ENCODE measurements at regions not wholly inside any gene's neighbourhood (a gene's known extent, or its start where the extent isn't known, plus 50 kb on each side); places are given as distances from the start of the nearest gene placed in this dataset.

DNA sequence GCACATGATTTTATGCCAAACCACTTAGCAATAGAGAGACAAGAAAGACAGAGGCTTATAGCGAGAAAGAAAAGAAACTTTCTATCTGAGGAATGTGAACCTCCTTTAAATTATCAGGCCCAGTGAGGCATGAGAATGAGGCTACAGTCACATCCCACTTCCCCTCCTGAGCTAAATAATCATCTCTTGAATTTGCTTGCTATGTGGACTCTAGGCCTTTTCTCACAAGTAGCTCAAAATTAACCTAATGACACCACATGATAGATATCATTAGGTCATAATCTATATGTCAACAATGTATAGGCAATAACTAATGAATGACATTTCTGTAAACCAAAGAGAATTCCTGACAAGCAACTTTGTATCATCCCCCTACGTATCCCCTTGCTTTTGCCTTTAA, 301.5 kb upstream of the MGAT5 start:
- DNase-seq = no peak

DNA sequence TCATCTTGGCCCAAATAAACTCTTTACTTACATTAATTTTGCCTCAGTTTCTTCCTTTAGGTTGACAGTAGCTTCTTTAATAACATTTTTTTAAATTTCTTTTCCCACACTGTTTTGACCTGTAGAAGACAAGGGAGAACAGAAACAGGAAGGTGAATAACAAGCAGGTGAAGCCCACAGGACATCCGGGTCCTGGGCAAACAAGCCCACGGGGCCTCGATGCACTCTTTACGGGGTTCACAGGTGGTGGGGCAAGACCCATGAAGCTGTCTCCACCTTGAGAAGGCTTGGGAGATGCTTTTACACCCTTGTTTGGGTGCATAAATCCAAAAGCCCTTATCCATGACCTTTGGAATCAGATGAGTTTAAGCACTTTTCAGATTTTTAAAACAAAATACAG, 301.0 kb upstream of the MGAT5 start:
- no peak for DNase-seq

DNA sequence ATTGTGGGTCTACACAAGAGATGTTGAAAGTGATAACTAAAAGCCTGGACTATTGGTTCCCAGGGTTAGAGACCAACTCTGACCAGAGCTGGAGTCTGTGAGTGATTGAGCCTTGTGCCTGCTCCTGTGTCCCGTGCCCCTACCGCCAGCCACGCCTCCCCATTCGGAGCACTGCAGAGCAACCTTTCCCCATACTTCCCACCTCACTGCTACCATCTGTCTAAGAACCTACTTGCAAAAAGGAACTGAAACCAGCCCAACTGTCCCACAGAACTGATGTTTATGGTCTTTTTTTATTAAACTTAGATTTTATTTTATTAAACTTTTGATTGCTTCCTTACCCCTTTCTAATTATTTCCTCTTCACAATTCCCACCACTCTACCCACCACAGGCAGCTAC, 300.3 kb upstream of the MGAT5 start:
- DNase-seq = no peak

DNA sequence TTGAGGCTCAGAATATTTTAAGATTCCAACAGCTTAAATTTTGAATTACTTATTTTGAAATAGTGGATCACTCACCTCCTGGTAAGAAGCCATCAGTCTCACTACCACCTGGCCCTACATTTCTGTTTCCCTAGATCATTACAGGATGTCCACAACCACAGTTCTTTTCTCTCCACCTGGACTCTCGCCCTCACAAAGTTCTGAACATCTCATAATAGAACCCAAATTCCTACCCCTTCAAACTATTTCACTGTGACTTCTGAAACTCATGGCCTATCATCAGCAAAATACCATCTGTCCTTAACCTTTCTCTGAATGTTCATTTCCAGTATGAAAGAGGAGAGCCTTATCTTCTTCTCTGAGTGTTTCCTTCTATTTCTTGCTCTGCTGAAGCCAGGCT, 299.2 kb upstream of the MGAT5 start:
- no peak for DNase-seq

DNA sequence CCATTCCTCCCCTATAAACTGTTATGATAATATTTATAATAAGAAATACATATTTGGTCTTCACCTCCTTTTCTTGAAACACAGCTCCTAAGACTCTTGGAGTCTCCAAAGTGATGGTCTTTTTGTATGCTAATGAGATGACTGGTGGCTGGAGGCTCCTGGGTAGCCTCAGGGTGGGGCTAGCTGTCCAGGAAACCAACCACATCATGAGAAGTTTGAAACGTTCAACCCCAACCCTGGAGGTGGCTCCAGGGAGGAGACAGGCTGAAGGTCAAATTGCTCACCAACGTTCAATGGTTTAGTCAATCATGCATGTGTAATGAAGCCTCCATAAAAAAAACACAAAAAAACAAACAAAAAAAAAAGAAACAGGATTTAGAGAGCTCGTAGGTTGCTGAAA, 298.7 kb upstream of the MGAT5 start:
- no peak for DNase-seq

DNA sequence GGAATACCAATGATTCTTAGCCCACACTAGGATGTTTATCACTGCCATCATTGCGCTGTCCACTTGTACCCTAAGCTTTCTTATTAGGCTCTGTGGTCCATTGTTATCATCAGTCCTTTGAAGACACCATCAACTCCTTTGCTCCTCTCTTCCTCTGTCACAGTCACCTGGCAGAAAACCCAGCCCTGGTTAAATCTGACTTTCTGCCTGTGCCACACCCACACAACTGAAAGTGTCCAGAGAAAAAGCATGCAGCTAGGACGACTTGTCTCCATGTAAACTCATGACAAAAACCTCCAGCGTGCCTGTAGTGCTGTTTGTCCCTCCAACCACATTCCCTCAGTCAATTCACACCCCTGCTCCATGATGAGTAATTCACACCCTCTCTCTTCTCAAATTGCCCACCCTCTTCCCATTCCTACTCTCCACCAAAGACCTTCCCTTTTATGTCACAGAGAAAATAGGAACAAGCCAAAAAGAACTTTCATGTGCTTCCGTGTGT, 297.4 kb upstream of the MGAT5 start:
- DNase-seq = no peak

DNA sequence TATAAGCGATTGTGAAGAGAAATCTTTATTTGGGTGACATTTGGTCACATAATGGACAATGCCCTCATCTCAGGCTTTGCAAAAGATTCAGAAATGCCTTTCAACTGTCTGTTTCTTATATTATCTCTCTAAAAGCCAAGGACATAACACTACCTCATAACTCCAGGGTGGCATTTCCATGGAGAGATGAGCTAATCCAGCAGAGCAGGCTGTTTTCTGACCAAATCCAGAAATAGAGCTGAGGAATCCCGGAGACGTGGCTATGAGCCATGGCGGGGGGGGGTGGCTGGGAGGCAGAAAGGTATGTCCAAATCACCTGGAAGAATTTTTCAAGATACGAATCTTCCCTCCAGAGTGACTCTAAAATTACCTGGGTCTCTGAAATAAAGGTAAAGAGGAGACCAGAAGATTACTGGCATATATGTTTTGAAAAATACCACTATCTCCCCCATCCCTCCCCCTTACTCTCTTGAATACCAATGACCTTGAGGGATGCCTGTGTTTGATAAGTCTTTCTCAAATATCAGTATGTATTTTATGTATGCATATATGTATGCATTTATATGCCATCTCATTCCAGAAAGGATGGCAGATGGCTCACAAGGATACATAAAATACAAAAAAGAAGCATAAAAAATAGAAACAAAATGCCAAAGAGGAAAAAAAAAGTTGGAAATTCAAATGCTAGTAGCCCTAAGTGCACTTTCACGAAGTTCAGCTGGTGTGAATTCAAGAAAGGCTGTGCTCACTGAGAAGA, 296.0 kb upstream of the MGAT5 start:
- no peak for DNase-seq

DNA sequence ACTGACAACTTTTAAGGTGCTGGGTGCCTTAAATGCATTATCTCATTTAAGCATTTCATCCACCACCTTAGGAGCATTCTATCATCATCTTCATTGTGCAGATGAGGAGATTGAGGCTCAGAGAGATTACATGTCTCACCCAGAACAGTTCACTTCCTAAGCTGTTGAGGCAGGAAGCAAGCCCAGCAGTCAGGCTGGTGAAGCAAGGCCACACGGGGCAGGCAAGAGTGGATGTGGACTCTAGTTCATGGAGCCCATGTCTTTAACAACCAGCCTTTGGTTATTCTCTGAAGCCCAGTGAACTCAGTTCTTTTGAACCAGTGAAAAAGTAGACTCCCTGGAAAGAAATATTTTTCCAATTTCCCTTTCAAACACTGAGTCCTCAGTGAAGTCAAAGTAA, 294.8 kb upstream of the MGAT5 start:
- DNase-seq = no peak

DNA sequence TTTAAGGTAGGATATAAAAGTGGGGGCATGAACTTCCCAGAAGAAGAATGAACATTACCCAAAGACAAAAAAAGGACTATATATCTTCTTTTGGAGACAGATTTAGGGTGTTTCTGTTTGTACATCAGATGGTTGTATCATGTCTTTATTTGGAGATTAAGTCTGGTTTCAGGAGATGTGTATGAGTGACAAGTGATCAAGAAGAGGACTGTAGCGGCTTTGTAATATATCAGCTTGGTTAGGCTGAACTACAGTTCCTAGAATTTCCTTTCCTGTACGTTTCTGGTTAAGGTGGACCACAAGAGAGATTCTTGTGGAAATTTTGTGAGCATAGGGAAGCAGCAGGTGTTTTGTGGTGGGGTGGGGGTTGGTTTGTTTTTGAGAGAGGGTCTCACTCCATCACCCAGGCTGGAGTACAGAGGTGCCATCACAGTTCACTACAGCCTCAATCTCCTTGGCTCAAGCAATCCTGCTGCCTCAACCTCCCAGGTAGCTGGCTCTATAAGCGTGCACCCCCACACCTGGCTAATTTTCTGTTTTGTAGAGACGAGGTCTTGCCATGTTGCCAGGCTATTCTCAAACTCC, 287.1 kb upstream of the MGAT5 start:
- no peak for DNase-seq

DNA sequence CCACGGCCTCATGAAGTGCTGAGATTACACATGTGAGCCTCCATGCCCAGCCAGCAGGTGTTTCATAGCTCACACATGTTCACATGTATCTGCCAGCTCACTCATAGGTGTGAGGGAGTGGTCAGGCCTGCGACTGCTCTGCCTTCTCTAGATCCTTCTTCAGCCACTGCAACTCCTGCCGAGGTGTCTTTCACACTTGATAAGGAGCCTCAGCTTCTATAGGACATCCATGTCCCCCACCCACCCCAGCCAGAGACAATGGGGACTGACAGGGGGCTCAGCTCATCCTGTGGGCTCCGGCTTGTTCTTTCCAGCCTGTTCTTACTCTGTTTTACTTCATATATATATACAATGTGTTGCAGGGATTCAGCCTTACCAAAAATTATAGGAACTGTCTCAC, 286.5 kb upstream of the MGAT5 start:
- no peak for DNase-seq

DNA sequence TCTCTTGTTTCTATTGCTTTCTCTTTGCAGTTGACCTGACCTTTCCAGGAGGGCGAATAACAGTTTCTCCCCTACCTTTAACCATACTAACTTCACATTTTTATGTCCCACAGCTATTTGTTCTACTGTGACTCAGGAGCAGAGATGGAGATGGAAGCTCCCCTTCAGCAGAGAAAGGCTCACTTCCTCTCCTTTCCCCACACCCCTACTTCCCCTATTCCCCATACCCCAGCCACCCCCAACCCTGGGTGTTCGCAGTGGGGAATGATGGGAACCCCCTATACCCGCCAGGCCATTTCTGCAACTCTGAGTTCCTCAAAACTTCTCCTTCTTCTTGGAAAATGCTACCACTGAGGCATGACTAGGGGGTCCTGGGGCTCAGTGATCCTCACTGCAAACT, 285.4 kb upstream of the MGAT5 start:
- DNase-seq = no peak

DNA sequence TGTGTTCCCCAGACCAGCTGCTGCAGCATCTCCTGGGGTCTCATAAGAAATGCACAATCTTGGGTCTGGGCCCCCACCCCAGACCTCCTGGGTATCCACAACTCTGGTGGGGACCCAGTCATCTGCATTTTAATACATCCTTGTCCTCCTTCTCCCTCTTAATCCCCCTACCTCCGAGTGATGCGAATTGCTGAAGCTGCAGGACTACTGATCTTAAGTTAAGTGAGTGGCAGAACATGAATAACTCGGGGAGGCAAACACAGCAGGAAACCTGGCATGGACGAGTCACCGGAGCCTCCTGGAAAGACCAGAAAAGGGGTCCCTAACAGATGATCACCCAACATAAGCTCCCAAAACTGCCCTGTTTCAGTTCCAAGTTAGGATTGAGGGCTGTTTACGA, 283.2 kb upstream of the MGAT5 start:
- DNase-seq = no peak

DNA sequence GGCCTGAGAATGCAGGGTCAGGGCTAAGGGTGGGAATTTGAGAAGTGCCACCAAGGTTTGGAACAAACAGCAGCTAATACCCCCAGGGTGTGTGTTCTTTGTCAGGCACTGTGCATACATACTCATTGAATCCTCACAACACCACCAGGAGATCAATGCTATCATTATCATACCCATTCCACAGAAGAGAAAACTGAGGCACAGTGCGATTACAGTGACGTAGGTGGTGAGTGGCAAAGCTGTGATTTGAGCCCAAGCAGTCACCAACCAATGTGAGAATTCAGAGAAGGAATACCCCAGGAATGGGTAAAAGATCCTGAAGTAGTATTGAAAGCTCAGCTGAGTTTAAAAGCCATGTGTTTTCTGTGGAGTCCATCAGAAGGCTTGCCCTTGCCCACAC, 281.6 kb upstream of the MGAT5 start:
- no peak for DNase-seq

DNA sequence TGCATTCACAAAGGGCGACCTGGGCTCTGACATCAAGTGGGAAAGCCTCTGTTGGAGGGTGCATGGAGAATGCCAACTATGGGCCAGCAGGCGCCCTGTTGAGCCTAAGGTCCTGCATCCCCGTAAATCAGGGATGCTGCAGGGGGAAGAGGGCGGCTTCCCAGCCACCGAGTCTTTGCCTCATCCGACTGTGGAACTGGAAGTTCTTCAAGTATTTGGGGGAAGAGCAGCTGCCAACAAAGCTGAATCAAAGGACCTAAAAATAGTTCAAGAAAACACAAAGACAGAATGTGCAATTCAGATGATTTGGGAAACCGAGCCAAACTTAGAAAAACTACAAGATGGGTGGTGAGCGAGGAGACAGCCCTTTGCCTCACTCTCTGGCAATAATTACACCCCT, 281.1 kb upstream of the MGAT5 start:
- DNase-seq = no peak

DNA sequence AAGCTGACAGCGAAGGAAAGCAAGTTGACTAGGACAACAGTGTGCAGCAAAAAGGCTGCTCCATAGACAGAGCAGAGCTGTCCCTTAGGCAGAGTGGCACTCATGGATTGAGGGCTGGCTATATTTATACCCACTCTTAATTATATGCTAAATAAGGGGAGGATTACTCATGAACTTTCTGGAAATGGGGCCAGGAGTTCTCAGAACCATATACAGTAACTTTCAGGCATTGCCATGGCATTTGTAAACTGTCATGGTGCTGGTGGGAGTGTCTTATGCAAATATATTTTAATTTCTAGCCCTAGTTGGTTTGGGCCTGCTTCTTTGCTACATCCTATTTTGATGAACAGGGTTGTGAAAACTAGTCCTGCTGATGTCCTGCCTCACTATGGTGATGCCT, 279.5 kb upstream of the MGAT5 start:
- DNase-seq = no peak

DNA sequence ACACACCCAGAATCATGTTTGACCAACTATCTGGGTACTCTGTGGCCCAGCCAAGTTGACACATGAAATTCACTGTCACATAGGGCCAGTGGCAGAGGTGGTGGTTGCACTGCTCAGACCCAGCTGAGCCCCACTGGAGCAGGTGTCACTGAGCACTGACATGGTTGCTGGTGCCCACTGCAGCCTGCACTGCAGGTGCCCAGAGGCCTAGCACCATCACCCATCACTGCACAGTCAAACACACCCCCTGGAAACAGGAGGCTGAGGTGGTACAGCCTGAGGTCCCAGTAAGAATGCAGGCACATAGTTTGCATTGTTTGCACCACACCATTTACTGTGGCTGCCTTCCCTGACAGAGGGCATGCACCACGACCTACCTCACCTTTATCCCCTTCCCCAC, 278.7 kb upstream of the MGAT5 start:
- DNase-seq = no peak

DNA sequence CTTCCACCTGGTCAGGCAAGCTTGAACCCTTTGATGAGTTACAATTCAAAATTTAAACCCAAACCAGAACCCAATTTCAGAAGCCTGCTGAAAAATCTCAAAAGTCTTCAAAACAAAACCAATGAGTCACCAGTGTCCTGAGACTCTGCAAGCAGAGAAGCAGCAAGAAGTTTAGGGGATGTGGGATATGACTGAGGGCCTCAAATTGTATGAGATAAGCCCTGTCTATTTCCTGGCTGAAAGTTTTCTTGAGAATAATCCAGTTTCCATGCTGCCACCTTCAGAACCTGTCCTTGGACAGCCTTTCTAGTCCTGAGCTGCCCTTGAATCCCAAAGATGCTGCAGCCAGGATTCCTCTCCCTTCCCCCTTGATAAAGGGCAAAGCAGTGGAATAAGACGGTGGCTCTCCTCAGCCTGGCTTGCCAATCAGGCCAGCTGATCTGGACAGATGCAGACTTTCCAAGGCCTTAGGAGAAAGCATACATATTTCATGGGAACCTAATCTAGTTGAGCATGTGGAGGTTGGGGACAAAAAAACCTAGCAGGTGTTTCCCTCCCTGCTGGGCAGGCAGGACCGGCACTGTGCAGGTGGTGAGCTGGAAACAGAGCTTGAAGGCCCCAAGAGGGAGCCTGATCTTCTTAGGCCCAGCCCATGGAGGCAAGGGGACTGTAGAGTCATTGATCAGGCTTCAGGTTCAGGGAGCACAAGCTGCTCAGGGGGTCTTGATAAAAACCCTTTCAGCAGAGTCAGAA, 278.0 kb upstream of the MGAT5 start:
- no peak for DNase-seq

DNA sequence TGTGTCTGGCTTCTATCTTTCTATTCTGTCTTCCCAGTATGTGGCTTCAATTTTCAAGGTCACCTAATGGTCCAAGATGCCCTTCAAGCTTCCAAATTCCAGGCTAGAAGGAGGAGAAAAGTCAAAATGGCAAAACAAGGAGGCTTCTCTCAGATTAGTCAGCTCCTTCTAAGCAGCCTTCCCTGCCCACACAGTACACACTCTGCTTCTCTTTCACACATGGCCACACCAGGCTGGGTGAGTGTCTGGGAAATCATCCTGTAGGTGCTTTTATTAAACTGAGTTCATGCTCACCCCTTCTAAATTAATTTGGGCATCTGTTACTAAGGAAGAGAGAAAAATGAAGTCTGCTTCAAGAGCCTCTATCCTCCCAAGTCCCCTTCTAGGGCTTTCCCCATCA, 277.2 kb upstream of the MGAT5 start:
- DNase-seq = no peak

DNA sequence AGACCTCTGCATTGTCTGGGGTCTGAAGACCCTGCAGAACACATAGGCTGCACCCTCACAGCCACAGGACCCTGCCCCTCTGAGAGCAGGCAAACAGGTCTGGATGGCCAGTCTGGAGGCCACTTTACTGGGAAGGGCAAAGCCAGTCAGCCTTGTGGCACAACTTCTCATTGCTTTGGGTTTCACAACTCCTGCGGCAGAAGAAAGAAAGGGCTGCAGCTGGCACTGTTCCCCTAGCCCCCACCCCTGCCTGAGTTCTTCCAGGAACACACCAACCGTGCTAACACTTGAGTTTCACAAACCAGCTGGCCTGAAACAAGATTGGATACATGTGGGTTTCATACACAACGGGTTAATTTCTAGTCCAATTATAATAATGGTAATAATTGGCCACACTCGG, 276.5 kb upstream of the MGAT5 start:
- DNase-seq = no peak

DNA sequence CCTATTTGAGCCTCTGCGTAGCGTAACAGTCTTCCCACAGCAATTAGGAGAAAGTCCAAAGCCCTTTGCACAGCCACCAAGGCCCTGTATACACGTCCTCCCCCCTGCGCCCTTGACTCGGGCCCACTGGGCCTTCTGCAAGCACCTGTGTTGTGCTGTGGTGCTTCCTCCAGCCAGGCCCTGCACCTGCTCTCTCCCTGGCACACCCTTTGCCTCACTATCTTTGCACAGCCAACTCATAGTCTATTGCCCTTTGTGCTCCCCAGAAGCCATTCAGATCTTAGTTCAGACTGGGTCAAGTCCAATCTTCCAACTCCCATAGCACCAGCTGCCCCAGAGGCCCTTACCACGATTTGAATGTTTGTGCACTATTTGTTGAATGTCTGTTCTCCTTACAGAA, 271.6 kb upstream of the MGAT5 start:
- no peak for DNase-seq

DNA sequence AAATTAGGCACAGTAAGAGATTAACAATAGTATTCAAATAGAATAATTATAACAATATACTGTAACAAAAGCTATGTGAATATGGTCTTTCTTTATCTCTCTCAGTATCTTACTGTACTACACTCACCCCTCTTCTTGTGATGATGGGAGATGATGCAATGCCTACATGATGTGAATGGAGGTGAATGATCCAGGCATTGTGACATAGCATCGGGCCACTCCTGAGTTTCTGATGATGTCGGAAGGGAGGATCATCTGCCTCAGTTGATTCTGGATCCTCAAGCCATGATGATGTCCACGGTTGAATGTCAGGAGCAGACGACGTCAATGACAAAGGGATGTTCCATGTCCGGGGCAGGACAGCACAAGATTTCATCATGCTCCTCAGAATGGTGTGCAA, 268.3 kb upstream of the MGAT5 start:
- no peak for DNase-seq

DNA sequence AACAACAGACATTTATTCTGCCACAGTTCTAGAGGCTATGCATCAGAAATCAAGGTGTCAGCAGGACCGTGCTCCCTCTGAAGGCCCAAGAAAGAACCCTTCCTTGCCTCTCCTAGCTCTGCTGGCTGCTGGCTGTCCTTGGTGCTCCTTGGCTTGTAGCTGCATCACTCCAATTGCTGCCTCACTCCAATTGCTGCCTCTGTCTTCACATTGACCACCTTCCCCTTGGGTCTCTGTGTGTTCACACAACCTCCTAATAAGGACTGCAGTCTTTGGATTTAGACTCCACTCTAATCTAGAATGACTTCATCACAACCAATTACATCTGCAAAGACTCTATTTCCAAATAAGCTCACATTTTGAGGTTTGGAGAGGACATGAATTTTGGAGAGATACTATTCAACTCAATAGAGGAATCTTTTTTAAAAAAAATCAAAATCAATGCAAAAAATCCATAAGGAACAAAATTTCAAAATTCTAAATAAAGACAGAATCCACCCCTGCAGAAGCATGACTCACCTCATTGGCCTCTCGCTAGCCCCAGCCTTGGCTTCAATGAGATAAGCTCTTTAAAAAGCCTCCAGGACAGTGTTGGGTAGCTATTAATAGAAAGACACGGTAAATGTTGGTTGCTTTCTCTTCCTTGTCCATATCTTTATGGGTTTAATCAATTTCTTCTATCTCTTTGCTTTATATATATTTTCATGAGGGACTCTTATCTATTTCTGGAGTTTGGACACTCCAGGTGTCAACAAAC, 267.6 kb upstream of the MGAT5 start:
- DNase-seq = no peak
